ENCODE measurements at regions not wholly inside any gene's neighbourhood (a gene's known extent, or its start where the extent isn't known, plus 50 kb on each side); places are given as distances from the start of the nearest gene placed in this dataset.

- no peak for TF ChIP-seq CTCF (IDR thresholded peaks at IDR 0.05; ENCODE audit: low read depth, low read length, missing control alignments)
- no peak overlapping the region for H3K4me3 ChIP-seq (ENCODE audit: low read depth, low read length)
- no peak for DNase-seq (ENCODE audit: low read depth)
Measured at GRCh38 chrX:64853424-64853823, 122.8 kb downstream of the ZC4H2 start.

GRCh38 chrX:64850371-64851082 is 125.7 kb downstream of the ZC4H2 start:
- H3K4me3 ChIP-seq (ENCODE audit: low read depth, low read length) = no peak overlapping the region
- TF ChIP-seq CTCF (IDR thresholded peaks at IDR 0.05; ENCODE audit: low read depth, low read length, missing control alignments) = no peak

DNA sequence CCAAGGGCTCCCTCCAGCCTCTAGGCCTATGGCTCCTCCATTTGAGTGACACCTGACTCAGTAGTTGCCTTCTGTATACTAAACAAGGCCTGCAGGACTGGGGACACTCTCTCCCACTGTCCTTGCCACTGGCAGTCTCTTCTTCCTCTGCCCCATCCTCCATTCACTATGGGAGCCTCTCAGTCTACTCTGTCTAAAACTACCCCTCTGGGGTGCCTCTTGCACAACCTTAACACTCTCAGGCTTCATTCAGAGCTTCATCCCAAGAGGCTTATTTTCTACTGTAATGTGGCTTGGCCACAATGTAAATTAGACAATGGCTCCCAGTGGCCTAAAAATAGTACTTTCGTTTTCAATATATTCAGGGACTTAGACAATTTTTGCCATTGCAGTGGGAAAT is 133.0 kb downstream of the ZC4H2 start:
- no peak overlapping the region for H3K4me3 ChIP-seq (ENCODE audit: low read depth, low read length)
- DNase-seq (ENCODE audit: low read depth) = no peak
- no peak for TF ChIP-seq CTCF (IDR thresholded peaks at IDR 0.05; ENCODE audit: low read depth, low read length, missing control alignments)

More at GRCh38 chrX:64850371-64851082, 125.7 kb downstream of the ZC4H2 start:
- no peak for DNase-seq (ENCODE audit: low read depth)

DNA sequence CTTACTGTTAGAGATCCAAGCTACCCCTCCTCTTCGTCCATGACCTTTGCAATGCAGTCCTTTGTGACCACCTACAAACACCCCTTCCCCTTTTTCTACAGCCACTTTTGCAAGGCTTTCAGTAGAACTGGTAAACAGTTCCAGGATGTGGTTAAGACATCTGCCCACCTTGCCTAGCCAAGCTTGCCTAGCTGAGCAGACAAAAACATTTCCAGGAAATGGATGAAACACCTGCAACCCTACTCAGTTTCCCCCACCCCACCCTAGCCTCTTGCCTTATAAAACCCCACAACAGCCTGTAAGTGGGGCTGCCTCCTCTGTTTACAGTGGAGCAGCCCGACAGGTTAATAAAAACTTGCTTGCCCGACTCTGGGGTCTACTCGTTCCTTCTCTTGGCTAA is 133.8 kb downstream of the ZC4H2 start:
- no peak for TF ChIP-seq CTCF (IDR thresholded peaks at IDR 0.05; ENCODE audit: low read depth, low read length, missing control alignments)
- DNase-seq (ENCODE audit: low read depth) = no peak
- no peak overlapping the region for H3K4me3 ChIP-seq (ENCODE audit: low read depth, low read length)

DNA sequence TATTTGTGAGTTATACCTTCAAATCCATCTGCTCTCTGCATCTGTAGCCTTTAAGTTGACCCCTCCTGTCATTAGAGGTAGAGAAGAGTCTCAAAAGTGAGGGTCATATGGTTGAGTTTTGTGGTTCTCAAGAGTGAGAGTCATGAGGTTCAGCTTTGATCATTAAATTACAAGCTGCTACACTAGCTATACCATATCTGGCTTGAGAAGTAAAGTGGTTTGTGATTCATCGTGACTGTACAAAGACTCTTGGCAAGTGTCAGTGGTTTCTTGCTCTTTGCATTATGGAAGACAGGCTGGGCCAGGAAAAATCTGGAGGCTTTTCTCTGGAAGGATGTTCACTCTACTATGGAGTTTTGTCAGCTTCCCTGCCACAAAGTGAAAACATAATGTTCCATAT is 170.6 kb downstream of the ZC4H2 start:
- TF ChIP-seq CTCF (IDR thresholded peaks at IDR 0.05; ENCODE audit: low read depth, low read length, missing control alignments) = no peak
- no peak for DNase-seq (ENCODE audit: low read depth)
- H3K4me3 ChIP-seq (ENCODE audit: low read depth, low read length) = no peak overlapping the region

DNA sequence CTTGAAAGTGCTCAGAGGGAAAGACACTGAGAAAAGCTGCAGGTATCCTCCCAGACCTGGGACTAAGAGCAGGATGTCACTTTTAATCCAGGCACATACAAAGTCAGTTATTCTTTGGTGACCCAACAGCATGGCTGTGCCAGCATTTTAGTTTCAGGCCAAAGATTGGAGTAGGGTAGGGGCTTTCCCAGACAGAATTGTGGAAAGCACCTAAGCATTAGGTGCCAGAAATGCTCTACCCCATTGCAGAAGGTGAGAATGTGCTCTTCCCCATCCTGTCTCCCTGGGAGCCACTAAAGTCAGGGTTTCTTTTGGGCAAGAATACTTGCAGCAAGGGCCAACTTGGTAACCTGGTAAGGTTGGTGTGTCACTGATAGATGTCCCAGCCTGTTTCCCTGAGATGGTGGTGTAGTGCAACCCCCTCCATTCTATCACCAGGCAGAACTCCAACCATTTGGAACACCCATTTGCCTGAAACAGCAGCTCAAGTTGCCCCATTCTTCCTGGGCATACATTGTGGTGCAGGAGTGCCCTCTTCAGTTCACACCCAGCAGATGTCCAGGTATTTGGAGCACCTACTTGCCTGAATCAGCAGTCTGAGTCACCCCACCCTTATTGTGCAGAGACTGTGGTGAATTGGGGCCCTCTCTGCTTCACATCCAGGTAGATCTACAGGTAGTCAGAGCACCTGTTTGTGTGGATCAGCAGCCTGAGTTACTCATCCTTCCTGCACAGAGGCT is 183.5 kb downstream of the ZC4H2 start:
- H3K4me3 ChIP-seq (ENCODE audit: low read depth, low read length) = no peak overlapping the region
- no peak for DNase-seq (ENCODE audit: low read depth)
- TF ChIP-seq CTCF (IDR thresholded peaks at IDR 0.05; ENCODE audit: low read depth, low read length, missing control alignments) = no peak
